HepG2 (cell line): ENCODE measurements at regions not wholly inside any gene's neighbourhood (a gene's known extent, or its start where the extent isn't known, plus 50 kb on each side); places are given as distances from the start of the nearest gene placed in this dataset.

Source experiments
- ATAC-seq: fragments of 200-7000 bp; cut with Tn5 transposase; 3 replicates; pipeline ENCODE4 v1.9.1; 2020; ENCODE audit warnings: mild to moderate bottlenecking, moderate library complexity
- BruUV-seq: library from RNA; stranded (reverse); fragments of 400-500 nt; replicated peaks from 2 replicates; lab custom pipeline; 2021; lab: Mats Ljungman, UMichigan
- CTCF ChIA-PET: fragments of 300-600 bp; formaldehyde crosslinking; extraction: SDS; loops from one replicate; lab custom pipeline; 2021; ENCODE audit warnings: low total read pairs, inconsistent platforms, low intra/inter-chr PET ratio; lab: Yijun Ruan, JAX
- POLR2A ChIA-PET: fragments of 350-600 bp; sonication (Branson Sonifier 250); formaldehyde crosslinking; loops from one replicate; lab custom pipeline; 2020; ENCODE audit warnings: antibody characterized with exemption, inconsistent platforms; lab: Yijun Ruan, JAX
- DNase-seq: peaks from one replicate; pipeline ENCODE4 v3.0.0-alpha.2; 2015; ENCODE audit warnings: low spot score
- FAIRE-seq: peaks from 3 replicates; lab custom pipeline; 2011; peaks lifted over from hg19 to GRCh38; lab: Jason Lieb, UNC
- H2AFZ ChIP-seq: one replicate; pipeline ENCODE4 v1.6.1; 2011; ENCODE audit warnings: low read length, inconsistent platforms
- H3K27ac ChIP-seq: fragments of 300-600 bp; 3 replicates; pipeline ENCODE4 v1.8.0; 2011; ENCODE audit warnings: mixed run types, mild to moderate bottlenecking, mixed read lengths, low read length, inconsistent platforms; ENCODE audit not compliant: insufficient read depth; ENCODE audit errors: extremely low read length
- H3K27me3 ChIP-seq, 2 experiments: fragments of 200-600 bp in 1 of 2; 2 replicates in 1 of 2; 3 replicates in 1 of 2; pipeline versions ENCODE4 v1.6.0 to v1.8.0; 2011; ENCODE audit warnings: low read length in 2 of 2, mild to moderate bottlenecking in 2 of 2, moderate library complexity in 2 of 2, inconsistent platforms in 1 of 2; ENCODE audit not compliant: insufficient read depth in 2 of 2, control insufficient read depth in 1 of 2
- H3K36me3 ChIP-seq, 2 experiments: fragments of 200-600 bp in 1 of 2; replicated peaks in 1 of 2; 2 replicates in 1 of 2; 3 replicates in 1 of 2; pipeline versions ENCODE4 v1.5.1 to v1.8.0; 2011; ENCODE audit warnings: low read length in 2 of 2, inconsistent platforms in 1 of 2; ENCODE audit not compliant: insufficient read depth in 2 of 2, control insufficient read depth in 1 of 2
- H3K4me1 ChIP-seq: 2 replicates; pipeline ENCODE4 v1.5.1; 2012; ENCODE audit warnings: low read length, inconsistent platforms; ENCODE audit not compliant: insufficient read depth
- H3K4me2 ChIP-seq: 2 replicates; pipeline ENCODE4 v1.6.0; 2011; ENCODE audit warnings: low read depth, low read length, inconsistent platforms
- H3K4me3 ChIP-seq, 3 experiments: fragments of 200-600 bp in 1 of 3; sonication (generic), shearing (Covaris generic) in 1 of 3; replicated peaks in 1 of 3; 2 replicates each; pipeline ENCODE4 v1.5.1; 2011 to 2016; ENCODE audit warnings: low read length in 3 of 3, inconsistent platforms in 2 of 3, low read depth in 2 of 3, mild to moderate bottlenecking in 2 of 3, control low read depth in 1 of 3, mixed read lengths in 1 of 3; ENCODE audit not compliant: insufficient read depth in 1 of 3
- H3K79me2 ChIP-seq: one replicate; pipeline ENCODE4 v1.6.1; 2011; ENCODE audit warnings: low read length, inconsistent platforms; ENCODE audit not compliant: insufficient read depth
- H3K9ac ChIP-seq: 2 replicates; pipeline ENCODE4 v1.6.0; 2011; ENCODE audit warnings: mild to moderate bottlenecking, low read depth, low read length, inconsistent platforms; ENCODE audit not compliant: insufficient read depth
- H3K9me3 ChIP-seq: 2 replicates; pipeline ENCODE4 v1.5.1; 2012; ENCODE audit warnings: mild to moderate bottlenecking, low read length
- H4K20me1 ChIP-seq: 2 replicates; pipeline ENCODE4 v1.6.0; 2011; ENCODE audit warnings: inconsistent platforms, mild to moderate bottlenecking, low read length, moderate library complexity; ENCODE audit not compliant: insufficient read depth
- HNF4A ChIP-seq: sonication (generic); formaldehyde crosslinking; IDR thresholded peaks from 2 replicates; pipeline ENCODE4 v1.4.0; 2020; ENCODE audit warnings: missing genetic modification reagents
- KLF16 ChIP-seq, 2 experiments: sonication (generic) in 1 of 2; formaldehyde crosslinking in 1 of 2; IDR thresholded peaks; 2 replicates each; pipeline versions ENCODE4 v1.6.1 to v1.8.0; 2016 to 2023; ENCODE audit warnings: missing genetic modification reagents in 2 of 2, missing compliant biosample characterization in 1 of 2
- MEF2D ChIP-seq: sonication (generic); formaldehyde crosslinking; IDR thresholded peaks from 2 replicates; pipeline ENCODE4 v1.5.1; 2020; ENCODE audit warnings: mild to moderate bottlenecking, missing genetic modification reagents
- MIER2 ChIP-seq: IDR thresholded peaks from 2 replicates; pipeline ENCODE4 v1.6.1; 2016; ENCODE audit warnings: missing biosample characterization, missing genetic modification reagents
- MYPOP ChIP-seq: sonication (generic); formaldehyde crosslinking; IDR thresholded peaks from 2 replicates; pipeline ENCODE4 v1.8.1; 2023; ENCODE audit warnings: mild to moderate bottlenecking, moderate library complexity, missing genetic modification reagents
- TMF1 ChIP-seq: sonication (generic); formaldehyde crosslinking; IDR thresholded peaks from 2 replicates; pipeline ENCODE4 v1.8.1; 2022; ENCODE audit warnings: low read depth, missing genetic modification reagents
- ZFP41 ChIP-seq: sonication (generic); formaldehyde crosslinking; IDR thresholded peaks from 2 replicates; pipeline ENCODE4 v1.4.0; 2020; ENCODE audit warnings: mild to moderate bottlenecking, missing genetic modification reagents, borderline replicate concordance
- ZNF121 ChIP-seq: sonication (generic); formaldehyde crosslinking; IDR thresholded peaks from 2 replicates; pipeline ENCODE4 v1.5.0; 2020; ENCODE audit warnings: mild to moderate bottlenecking, missing genetic modification reagents
- ZNF17 ChIP-seq: sonication (generic); formaldehyde crosslinking; IDR thresholded peaks from 2 replicates; pipeline ENCODE4 v1.5.0; 2020; ENCODE audit warnings: mild to moderate bottlenecking, missing genetic modification reagents
- ZNF382 ChIP-seq: sonication (generic); formaldehyde crosslinking; IDR thresholded peaks from 2 replicates; pipeline ENCODE4 v1.5.0; 2020; ENCODE audit warnings: missing genetic modification reagents, mild to moderate bottlenecking, borderline replicate concordance
- ZNF891 ChIP-seq: sonication (generic); formaldehyde crosslinking; IDR thresholded peaks from 2 replicates; pipeline ENCODE4 v1.5.0; 2020; ENCODE audit warnings: mild to moderate bottlenecking, missing genetic modification reagents
- in situ Hi-C: cut with HindIII; loops from 2 replicates; pipeline ENCODE4 v1.10.0; 2017; ENCODE audit warnings: low pct_unique_long_range_greater_than_20kb; ENCODE audit not compliant: extremely low pct_ligation_motif_present
- intact Hi-C: fragments of 100-400 bp; cut with micrococcal nuclease; formaldehyde crosslinking; loops from one replicate; pipeline ENCODE4 v1.10.0; 2022; ENCODE audit not compliant: unreplicated experiment
- TF ChIP-seq, protein P1 (sequence below): sonication (generic); formaldehyde crosslinking; IDR thresholded peaks from 2 replicates; pipeline ENCODE4 v1.9.0; 2021; ENCODE audit warnings: missing genetic modification reagents, borderline replicate concordance
- TF ChIP-seq, protein P2 (sequence below): sonication (generic); formaldehyde crosslinking; IDR thresholded peaks from 2 replicates; pipeline ENCODE4 v1.8.0; 2022; ENCODE audit warnings: low read depth, missing genetic modification reagents

- DNase-seq (no peak), FAIRE-seq (no peak), ATAC-seq (no peak)
- H3K4me2 ChIP-seq = no peak overlapping the region
- H3K27ac ChIP-seq = no peak overlapping the region
- H3K4me3 ChIP-seq = no peak overlapping the region
- no peaks in the 10 kb centered on the region for H4K20me1 ChIP-seq
- in situ Hi-C loops (no loop called here), intact Hi-C loops (loop anchor here (1.0 kb wide), 1 partner anchor 137 kb away; no protein-coding TSS in a partner anchor)
- H3K27me3 ChIP-seq = no peaks in the 10 kb centered on the region
- H2AFZ ChIP-seq = no peak overlapping the region
- CTCF ChIA-PET = interaction anchor here (1.4 kb wide), 1 partner anchor 137 kb away, joined by 5 read pairs; no protein-coding TSS in a partner anchor
- H3K9ac ChIP-seq = no peak overlapping the region
- no peaks in the 10 kb centered on the region for H3K4me1 ChIP-seq
- POLR2A ChIA-PET = no interaction called here
- TF ChIP-seq ZNF382 (CRISPR knock-in tag) (no peak), ZNF121 (no peak), ZNF17 (CRISPR knock-in tag) (no peak), HNF4A (no peak), ZFP41 (no peak), ZNF891 (CRISPR knock-in tag) (no peak), TMF1 (CRISPR knock-in tag) (no peak), KLF16 (CRISPR knock-in tag; IDR thresholded peaks at IDR 0.05) (no peak), MEF2D (CRISPR knock-in tag) (no peak), MIER2 (CRISPR knock-in tag) (no peak), MYPOP (CRISPR knock-in tag) (no peak)
- TF ChIP-seq, protein P1, sequence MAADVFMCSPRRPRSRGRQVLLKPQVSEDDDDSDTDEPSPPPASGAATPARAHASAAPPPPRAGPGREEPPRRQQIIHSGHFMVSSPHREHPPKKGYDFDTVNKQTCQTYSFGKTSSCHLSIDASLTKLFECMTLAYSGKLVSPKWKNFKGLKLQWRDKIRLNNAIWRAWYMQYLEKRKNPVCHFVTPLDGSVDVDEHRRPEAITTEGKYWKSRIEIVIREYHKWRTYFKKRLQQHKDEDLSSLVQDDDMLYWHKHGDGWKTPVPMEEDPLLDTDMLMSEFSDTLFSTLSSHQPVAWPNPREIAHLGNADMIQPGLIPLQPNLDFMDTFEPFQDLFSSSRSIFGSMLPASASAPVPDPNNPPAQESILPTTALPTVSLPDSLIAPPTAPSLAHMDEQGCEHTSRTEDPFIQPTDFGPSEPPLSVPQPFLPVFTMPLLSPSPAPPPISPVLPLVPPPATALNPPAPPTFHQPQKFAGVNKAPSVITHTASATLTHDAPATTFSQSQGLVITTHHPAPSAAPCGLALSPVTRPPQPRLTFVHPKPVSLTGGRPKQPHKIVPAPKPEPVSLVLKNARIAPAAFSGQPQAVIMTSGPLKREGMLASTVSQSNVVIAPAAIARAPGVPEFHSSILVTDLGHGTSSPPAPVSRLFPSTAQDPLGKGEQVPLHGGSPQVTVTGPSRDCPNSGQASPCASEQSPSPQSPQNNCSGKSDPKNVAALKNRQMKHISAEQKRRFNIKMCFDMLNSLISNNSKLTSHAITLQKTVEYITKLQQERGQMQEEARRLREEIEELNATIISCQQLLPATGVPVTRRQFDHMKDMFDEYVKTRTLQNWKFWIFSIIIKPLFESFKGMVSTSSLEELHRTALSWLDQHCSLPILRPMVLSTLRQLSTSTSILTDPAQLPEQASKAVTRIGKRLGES = no peak
- TF ChIP-seq, protein P2, sequence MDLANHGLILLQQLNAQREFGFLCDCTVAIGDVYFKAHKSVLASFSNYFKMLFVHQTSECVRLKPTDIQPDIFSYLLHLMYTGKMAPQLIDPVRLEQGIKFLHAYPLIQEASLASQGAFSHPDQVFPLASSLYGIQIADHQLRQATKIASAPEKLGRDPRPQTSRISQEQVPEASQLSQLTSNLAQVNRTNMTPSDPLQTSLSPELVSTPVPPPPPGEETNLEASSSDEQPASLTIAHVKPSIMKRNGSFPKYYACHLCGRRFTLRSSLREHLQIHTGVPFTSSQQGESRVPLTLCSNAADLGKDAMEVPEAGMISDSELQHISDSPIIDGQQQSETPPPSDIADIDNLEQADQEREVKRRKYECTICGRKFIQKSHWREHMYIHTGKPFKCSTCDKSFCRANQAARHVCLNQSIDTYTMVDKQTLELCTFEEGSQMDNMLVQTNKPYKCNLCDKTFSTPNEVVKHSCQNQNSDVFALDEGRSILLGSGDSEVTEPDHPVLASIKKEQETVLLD (CRISPR knock-in tag) = no peak
- no peaks in the 10 kb centered on the region for H3K36me3 ChIP-seq
- H3K79me2 ChIP-seq = no peaks in the 10 kb centered on the region
- no peaks in the 10 kb centered on the region for H3K9me3 ChIP-seq
- BruUV-seq = no TSS peak
These were observed 86.4 kb upstream of the RBBP8 start for GRCh38 chr18:22846697-22847096.
